SIG-M5 (cell line): ENCODE measurements at regions not wholly inside any gene's neighbourhood (a gene's known extent, or its start where the extent isn't known, plus 50 kb on each side); places are given as distances from the start of the nearest gene placed in this dataset.
"Not testable (repeated sequence)": the region's sequence is repeated elsewhere in the genome, so short reads cannot be mapped to it uniquely, and the experiment has no call there.

Experiments
- DNase-seq: peaks from one replicate; lab custom pipeline; 2025; lab: John Stamatoyannopoulos, UW

DNA sequence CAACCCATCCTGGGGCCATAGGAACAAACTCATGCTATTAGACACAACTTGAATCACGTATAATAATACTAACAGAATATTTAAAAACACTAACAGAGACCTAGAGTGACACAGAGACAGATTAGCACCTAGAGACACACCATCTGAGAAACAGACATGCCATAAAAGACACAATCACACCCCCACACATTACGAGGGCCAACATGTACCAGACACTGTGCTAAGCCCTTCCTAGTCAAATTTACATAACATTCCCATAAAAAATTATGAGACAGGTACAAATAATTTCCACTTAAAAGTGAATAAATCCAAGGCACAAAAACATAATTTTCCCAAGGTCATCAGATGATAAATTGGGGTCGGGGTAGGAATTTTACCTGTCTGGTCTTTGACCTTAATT is 141.1 kb upstream of the PRSS16 start:
- DNase-seq: no peak

DNA sequence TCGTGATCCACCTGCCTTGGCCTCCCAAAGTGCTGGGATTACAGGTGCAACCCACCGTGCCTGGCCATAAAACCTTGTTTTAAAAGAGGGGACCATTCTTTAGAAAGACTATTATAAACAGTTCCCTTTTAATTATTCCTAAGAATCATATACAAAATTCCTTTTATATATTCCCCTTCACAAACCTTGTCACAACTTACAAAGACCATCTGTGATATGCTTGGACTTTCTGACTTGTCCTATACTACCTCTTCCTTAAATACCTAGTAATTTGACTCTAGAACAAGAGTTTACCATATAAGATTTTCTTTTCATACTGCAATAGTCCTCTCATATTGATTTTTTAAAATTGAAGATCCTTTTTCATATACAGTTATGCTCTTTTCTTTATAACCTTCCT is 135.8 kb upstream of the PRSS16 start:
- DNase-seq: no peak

DNA sequence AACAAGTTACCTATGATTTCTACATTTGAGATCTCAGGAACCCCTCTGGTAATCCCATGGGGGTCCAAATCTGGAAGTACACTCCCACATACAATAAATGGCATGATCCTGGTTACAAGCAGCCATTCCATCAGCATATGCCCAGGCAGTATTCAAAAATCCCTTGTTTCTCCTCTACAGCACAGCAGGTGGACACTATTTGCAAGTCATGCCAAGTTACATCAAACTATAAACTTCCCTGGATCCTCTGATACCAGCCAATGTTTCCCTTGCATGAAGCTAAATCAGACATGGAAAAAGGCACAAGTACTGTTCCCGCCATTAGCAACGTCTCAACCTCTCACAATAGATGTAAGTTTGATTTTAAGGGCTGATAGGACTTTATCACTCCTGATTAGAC is 134.5 kb upstream of the PRSS16 start:
- DNase-seq: no peak

DNA sequence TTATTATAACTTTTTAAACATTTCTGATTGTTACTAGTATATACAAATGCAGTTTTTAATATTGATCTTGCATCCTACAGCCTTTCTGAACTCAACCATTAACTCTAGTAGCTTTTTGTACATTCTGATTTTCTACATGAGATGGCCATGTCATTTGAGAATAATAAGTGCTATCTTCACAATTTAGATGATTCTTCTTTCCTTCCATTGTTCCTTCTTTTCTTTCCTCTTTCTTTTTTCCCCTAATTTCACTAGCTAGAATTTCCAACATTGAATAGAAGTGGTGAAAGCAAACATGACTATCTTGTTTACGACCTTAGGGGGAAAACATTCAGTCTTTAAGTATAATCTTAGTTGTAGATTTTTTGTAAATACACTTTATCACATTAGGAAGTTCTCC is 128.2 kb upstream of the PRSS16 start:
- DNase-seq: no peak

DNA sequence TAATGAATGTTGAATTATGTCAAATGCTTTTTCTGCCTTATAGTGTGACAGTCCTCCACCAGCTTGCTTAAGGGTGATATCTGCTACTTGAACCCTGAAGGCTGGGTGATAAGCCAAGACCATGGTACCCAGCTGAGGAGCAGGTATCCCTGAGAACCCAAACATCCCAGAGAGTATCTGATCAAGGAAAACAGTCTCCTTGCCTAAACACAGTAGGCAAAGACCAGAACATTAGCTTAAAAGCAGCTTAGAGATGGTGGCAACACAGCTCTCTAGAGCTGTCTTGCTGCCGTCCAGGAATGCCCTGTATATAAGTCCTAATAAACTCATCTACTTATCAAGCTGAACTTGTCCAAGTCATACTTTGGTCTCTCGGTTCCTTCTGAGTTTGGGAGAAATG is 127.7 kb upstream of the PRSS16 start:
- DNase-seq: no peak

DNA sequence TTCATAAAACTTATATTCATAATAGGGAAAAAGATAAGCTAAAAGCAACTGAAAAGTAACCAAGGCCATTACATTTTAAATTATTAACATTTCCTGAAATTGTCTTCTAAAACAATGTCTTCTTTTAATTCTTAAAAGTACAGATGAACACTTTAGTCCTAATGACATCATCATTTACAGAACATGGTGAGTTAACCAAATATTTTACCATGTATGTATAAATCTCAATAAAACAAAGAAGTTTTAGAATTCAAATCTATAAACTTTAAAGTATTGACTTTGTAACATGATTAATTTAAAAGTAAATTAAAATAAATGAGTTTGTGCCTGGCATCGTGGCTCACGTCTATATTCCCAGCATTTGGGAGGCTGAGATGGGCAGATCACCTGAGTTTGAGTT is 125.9 kb upstream of the PRSS16 start:
- no peak for DNase-seq

DNA sequence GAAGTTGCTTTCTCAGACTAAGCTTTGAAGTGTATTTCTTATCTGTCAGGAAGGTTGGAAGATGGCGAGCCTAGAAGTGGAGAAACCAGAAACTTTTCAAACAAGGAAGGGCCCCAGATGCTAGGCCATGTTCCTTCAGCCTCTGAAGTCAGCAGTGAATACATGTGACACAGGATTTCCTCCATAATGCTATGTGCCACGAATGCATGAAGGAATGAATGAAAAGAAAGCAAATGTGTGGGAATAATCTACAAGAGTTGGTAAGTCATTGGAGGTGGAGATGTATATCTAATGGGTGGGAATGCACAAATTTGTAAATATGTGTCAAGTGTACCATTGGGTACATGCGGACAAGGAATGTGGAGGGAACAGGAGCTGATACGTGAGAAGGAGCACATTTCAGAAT is 123.2 kb upstream of the PRSS16 start:
- no peak for DNase-seq

DNA sequence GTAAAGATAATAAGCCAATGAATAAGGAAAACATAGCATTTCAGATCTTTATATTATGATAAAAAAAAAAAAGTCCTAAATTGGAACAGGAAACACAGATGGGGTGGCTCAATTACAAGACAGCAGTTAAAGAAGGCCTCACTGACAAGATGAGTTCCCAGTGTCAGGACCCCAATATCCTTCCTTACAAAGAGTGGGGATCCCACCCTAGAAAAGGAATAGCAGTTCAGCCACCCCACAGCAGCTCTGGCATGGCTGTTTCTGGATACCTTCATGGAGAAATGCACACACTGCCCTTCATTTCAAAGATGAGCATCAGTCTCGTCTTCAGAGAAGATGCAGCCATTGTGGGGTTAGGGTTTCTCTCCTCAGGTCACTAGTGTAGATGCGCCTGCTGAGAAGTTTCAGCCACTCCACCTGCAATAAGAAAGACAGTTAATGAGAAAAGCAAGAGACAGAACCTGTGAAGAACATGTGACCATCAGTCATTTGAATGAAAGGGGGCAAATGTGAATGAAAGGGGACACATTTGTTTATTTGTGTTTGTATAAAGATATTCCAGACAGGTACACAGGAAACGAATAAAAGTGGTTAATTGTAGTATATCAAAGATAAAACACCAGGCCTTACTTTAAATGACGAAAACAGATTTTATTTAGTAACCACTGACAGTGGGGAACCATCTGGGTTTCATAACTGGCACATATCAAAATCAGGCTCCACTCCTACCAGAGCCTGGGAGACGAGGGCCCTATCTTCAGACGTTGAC is 121.3 kb upstream of the PRSS16 start:
- no peak for DNase-seq

DNA sequence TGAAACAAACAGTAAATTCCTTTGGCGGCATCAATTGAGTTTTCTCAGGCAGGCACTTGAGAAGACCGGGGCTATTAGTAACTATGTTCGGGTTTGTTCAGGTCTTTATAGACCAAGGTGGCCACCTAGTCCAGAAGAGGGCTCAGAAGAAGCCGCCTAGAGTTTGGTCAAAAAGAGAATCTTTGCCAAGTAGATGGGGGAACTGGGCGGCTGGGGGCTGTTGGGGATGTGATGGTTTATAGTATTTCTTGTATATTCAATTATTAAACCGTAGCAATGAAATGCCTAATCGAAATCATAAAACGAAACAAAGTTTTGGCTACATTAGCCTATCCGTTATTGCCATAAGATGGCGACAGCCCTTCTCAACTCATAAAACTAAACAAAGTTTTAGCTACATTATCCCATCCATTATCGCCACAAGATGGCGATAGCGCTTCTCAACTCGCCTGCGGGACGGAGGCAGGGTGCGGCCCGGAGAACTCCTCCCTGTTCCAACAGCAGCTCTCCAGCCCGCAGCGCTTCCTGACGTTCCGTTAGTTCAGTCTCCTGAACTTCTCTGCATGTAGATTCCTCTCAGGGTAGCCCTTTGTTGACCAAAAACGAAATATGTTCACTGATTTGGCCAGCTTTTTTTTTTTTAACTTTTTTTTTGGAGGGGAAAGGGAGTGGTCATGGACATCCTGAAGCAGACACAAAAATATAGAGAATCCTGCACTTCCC is 120.5 kb upstream of the PRSS16 start:
- DNase-seq: no peak

DNA sequence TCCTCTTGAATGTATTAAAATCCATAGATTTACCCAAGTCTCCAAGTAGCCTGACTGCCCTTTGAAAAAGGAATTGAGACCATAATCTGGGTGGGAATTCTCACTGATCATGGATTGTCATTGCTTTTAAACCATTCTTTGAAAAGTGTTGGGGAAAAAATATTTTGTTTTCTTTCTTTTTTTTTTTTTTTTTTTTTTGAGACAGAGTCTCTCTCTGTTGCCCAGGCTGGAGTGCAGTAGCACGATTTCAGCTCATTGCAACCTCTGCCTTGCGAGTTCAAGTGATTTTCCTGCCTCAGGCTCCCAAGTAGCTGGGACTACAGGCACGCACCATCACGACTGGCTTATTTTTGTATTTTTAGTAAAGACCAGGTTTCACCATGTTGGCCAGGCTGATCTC is 119.6 kb upstream of the PRSS16 start:
- DNase-seq: not testable (repeated sequence)

DNA sequence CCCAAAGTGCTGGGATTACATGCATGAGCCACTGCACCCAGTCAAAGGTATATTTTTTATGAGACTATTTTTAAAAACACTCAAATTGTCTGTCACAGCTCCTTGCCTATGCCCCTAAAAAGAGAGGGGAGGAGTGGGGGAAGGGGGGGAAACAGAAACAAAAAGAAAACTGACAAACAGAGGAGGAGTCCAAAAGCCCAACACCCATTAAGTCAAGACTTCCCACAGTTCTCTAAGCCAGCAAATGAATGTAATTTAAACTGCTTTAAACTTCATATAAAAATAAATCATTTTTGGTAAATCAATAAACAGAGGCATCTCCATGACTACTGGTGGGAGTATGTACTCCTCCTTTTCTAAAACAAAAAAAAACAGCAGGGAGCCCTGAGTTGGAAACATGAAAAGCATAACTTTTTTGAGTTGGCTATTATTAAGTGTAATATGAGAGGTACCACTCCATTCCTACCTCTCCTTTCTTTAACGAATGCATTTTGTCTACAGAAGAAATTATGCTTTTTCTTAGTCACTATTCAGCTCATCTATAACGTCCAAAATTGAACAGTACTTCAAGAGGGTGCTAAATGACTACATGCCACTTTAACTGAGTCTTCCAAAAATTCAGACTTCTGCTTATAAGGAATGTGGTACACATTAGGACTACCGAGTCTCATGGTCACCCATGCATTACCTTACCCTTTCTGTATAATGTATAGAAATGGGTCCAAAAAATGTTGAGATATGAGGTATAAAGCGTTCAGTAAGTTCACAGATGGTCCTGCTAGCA is 119.0 kb upstream of the PRSS16 start:
- no peak for DNase-seq

DNA sequence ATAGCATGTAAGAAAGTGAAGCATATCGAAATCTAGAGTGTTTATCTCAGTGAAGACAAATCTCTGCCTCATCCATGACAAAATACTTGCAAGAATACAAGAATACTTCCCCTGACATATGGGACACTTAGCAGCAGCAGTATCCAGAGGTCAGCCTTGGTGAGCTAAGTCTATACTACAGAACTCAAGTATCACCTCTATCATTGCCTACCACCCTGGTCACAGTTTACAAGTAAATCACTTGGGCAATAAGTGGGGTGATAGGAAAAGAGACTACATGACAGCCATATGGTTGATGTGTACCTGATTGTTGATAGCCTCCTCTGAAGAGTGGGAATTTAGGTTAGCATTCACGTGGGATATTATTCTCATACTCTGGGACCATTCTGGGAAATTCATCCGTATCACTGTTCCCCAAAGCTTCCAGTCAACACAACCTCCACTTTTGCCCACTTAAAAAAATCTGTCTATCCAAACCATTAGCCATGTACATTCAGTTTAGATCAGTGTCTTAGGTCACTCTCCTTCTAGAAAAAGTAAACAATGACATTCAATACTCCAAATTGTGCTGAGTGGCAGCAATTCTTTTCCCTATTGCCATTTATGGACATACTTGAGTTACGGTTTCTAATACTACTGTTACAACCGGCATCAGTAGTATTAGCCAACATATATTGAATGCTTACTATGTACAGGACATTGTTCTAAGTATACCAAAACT is 118.2 kb upstream of the PRSS16 start:
- no peak for DNase-seq

DNA sequence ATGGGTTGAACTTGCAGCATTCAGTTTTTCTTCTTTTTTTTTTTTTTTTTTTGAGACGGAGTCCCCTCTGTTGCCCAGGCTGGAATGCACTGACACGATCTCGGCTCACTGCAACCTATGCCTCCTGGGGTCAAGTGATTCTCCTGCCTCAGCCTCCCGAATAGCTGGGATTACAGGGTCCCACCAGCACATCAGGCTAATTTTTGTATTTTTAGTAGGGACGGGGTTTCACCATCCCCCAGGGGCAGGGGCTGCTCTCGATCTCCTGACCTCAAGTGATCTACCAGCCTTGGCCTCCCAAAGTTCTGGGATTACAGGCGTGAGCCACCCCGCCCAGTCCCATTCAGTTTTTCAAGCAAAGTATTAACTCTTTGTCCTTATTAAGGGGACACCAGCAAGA is 117.6 kb upstream of the PRSS16 start:
- DNase-seq: no peak

DNA sequence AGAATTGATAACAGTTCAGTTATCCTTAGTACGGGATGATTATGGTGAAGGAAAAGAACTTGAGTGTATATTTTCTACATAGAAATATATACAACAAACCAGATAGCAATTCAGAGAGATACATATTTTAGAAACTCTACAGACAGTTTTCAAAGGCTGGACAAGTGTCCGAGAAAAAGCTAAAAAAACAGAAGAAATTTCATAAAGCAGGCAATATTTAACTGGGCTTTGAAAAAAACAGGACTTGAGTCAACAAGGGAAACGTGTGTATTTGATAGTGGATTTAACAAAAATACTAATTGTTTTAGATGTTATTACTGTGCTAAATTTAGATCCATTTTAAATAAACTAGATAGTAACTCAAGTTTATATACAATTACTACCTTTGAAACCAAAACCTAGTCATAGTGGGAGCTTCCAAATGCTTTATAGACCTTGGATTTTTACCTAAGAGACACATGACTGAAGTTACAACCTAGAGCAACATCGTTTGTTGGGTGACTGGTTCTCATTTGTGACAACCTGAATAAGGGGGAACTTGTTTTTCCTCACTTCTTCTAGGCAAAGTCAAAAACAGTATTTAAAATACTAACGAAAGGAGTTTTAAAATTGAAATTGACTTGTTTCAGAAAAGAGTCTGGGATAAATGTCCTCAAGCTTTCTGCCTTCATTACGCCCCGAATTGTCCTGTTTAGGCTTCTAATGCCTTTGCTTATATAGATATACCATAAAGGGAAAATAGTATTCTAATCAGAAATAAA is 116.7 kb upstream of the PRSS16 start:
- no peak for DNase-seq

DNA sequence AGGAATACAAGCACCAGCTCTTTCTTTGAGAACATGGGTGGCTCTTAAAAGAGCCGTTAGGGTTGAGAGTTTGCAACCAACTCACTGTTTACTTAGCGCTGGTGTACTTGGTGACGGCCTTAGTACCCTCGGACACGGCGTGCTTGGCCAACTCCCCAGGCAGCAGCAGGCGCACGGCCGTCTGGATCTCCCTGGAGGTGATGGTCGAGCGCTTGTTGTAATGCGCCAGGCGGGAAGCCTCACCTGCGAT is 115.3 kb upstream of the PRSS16 start:
- DNase-seq: not testable (repeated sequence)

DNA sequence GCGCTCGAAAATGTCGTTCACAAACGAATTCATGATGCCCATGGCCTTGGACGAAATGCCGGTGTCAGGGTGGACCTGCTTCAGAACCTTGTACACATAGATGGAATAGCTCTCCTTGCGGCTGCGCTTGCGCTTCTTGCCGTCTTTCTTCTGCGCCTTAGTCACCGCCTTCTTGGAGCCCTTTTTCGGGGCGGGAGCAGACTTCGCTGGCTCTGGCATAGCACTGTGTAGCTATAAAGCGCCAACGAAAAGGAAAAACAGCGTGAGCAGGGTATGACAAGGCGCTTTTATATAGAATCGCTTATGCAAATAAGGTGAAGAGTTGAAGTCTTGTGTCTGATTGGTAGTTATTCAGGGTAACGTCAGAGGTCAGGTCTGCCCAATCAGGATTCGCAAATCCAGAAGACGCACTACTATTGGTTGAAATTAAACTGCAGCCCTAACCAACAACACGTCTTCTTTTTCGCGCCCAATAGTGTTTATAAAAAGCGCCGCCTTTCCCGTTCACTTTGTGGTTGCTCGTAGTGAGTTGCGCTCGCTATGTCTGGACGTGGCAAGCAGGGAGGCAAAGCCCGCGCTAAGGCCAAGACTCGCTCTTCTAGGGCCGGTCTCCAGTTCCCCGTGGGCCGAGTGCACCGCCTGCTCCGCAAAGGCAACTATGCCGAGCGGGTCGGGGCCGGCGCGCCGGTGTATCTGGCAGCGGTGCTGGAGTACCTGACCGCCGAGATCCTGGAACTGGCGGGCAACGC is 114.8 kb upstream of the PRSS16 start:
- DNase-seq: peak; percentile 97

DNA sequence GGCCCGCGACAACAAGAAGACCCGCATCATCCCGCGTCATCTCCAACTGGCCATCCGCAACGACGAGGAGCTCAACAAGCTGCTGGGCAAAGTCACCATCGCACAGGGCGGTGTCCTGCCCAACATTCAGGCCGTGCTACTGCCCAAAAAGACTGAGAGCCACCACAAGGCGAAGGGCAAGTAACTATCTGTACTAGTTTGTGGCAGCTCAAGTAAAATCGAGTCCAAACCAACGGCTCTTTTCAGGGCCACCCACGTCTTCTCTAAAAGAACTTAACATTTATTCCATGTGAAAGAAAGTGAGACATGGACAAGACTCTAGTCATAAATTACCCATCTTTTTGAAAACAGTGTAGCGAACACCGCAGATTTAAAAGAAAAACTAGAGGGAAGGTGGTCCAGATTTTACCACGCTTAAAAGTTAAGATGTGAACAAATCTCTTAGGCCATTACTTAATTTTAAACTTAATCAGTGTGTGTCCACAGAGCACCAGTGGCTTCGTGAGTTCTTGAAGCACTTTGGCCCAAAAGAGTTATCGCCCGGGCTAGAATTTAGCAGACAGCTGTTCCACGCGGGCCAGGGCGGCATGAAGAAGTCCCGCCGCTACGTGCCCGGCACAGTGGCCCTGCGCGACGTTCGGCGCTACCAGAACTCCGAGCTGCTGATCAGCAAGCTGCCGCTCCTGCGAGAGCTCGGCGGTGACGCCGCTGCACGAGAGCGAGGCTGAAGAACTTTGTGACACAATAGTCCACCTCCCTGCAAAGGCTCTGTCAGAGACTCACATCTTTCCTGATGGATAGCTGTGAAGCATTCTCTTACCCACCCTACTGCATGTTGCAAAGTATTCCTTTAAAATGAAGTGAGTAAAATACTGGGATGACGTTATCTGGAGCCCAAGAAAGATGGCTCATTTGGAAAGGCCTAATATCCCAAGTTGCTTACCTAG is 113.9 kb upstream of the PRSS16 start:
- peak; percentile 50 for DNase-seq

DNA sequence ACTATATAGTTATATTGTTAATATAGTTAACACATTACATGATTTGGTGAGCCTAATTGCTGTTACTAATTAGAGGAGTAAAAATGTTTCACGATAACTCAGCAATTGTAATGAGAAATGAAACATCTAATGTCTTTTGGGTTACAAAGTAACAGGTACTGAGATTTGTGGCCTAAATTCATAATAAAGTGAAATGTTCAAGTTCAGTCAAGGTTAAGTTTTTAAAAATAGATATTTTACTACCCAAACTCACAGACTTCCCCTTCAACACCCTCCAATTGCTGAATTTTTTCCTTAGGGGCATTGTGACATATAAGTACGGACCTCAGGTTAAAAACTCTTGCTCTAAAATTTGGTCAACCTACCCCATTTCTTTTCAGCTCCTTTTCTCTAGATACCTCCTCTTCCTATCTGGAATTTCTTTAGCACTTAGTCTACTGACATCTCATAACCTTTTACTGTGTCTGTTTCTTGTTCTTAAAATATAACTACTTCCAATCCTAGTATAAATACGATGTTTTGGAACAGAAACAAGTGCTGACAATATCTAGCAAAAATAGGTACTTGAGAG is 112.3 kb upstream of the PRSS16 start:
- DNase-seq: no peak

DNA sequence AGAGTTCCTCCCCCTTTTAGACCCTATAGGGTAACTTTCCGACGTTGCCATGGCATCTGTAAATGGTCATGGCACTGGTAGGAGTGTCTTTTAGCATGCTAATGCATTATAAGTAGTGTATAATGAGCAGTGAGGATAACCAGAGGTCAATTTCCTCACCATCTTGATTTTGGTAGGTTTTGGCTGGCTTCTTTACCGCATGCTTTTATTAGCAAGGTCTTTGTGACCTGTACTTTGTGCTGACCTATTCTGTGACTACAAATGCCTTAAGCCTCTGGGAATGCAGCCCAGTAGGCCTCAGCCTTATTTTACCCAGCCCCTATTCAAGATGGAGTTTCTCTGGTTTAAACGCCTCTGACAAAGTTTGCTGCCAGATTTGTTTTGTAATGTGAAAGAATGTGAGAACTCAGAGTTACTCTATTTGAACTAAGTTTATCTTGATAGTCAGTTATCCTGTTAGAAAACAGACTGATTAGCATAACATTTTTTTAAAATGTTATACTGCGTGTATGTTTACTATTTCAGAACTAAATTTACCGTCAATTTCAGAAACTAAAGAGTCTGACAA is 111.3 kb upstream of the PRSS16 start:
- DNase-seq: no peak
